Endothelial cell of umbilical vein (primary cell): ENCODE measurements at regions not wholly inside any gene's neighbourhood (a gene's known extent, or its start where the extent isn't known, plus 50 kb on each side); places are given as distances from the start of the nearest gene placed in this dataset.

Experiments
- BruUV-seq: library from RNA; stranded (reverse); fragments of 400-500 nt; replicated peaks from 2 replicates; lab custom pipeline; 2021; lab: Mats Ljungman, UMichigan
- CTCF ChIA-PET: fragments of 300-600, 350-600 bp; sonication (Branson Sonifier 250); formaldehyde crosslinking; loops from one replicate; lab custom pipeline; 2021; ENCODE audit warnings: antibody characterized with exemption, inconsistent platforms; lab: Charles Lee
- POLR2A ChIA-PET: fragments of 300-600, 350-600 bp; sonication (Branson Sonifier 250); formaldehyde crosslinking; loops from one replicate; lab custom pipeline; 2021; ENCODE audit warnings: antibody characterized with exemption, inconsistent platforms; lab: Charles Lee
- DNase-seq: peaks from one replicate; pipeline ENCODE4 v3.0.0-alpha.2; 2011; ENCODE audit warnings: low read depth, low spot score
- FAIRE-seq: peaks from 2 replicates; lab custom pipeline; 2011; peaks lifted over from hg19 to GRCh38; lab: Jason Lieb, UNC
- H2AFZ ChIP-seq: 2 replicates; pipeline ENCODE4 v1.6.0; 2012; ENCODE audit warnings: low read depth, low read length, control low read depth, inconsistent platforms
- H3K27ac ChIP-seq: 2 replicates; pipeline ENCODE4 v1.5.1; 2011; ENCODE audit warnings: low read depth, mild to moderate bottlenecking, control low read depth, low read length, moderate library complexity; ENCODE audit not compliant: insufficient read depth
- H3K27me3 ChIP-seq, 2 experiments: 2 replicates each; pipeline versions ENCODE4 v1.6.0 to v1.6.1; 2011; ENCODE audit warnings: low read length in 2 of 2, mixed read lengths in 1 of 2; ENCODE audit not compliant: control insufficient read depth in 2 of 2, insufficient read depth in 2 of 2
- H3K36me3 ChIP-seq, 2 experiments: 2 replicates in 1 of 2; 3 replicates in 1 of 2; pipeline ENCODE4 v1.5.1; 2011; ENCODE audit warnings: low read length in 2 of 2, mild to moderate bottlenecking in 1 of 2, moderate library complexity in 1 of 2; ENCODE audit not compliant: control insufficient read depth in 2 of 2, insufficient read depth in 2 of 2; ENCODE audit errors: extremely low read depth in 1 of 2
- H3K4me1 ChIP-seq: 3 replicates; pipeline ENCODE4 v1.5.1; 2011; ENCODE audit warnings: mild to moderate bottlenecking, low read length; ENCODE audit not compliant: control insufficient read depth, insufficient read depth; ENCODE audit errors: extremely low read depth
- H3K4me2 ChIP-seq: 2 replicates; pipeline ENCODE4 v1.6.1; 2011; ENCODE audit warnings: low read length, control low read depth, mixed read lengths; ENCODE audit not compliant: insufficient read depth
- H3K4me3 ChIP-seq, 3 experiments: fragments of 200-600 bp in 1 of 3; sonication (generic), shearing (Covaris generic) in 1 of 3; replicated peaks in 1 of 3; 2 replicates each; pipeline ENCODE4 v1.5.1; 2011 to 2016; ENCODE audit warnings: control low read depth in 3 of 3, low read length in 3 of 3, mild to moderate bottlenecking in 2 of 3, inconsistent platforms in 1 of 3, low read depth in 1 of 3, moderate library complexity in 1 of 3; ENCODE audit not compliant: insufficient read depth in 1 of 3
- H3K79me2 ChIP-seq: 2 replicates; pipeline ENCODE4 v1.6.0; 2012; ENCODE audit warnings: low read length, inconsistent platforms; ENCODE audit not compliant: control insufficient read depth, insufficient read depth
- H3K9ac ChIP-seq: replicated peaks from 2 replicates; pipeline ENCODE3; 2011; ENCODE audit warnings: low read length, control low read depth; ENCODE audit not compliant: insufficient read depth; ENCODE audit errors: extremely low read depth
- H3K9me1 ChIP-seq: replicated peaks from 3 replicates; pipeline ENCODE4 v1.6.0; 2011; ENCODE audit warnings: mild to moderate bottlenecking, low read length; ENCODE audit not compliant: control insufficient read depth, insufficient read depth; ENCODE audit errors: extremely low read depth
- H3K9me3 ChIP-seq: replicated peaks from 2 replicates; pipeline ENCODE4 v1.5.1; 2012; ENCODE audit warnings: low read length, inconsistent platforms; ENCODE audit not compliant: control insufficient read depth, insufficient read depth
- H4K20me1 ChIP-seq: replicated peaks from 2 replicates; pipeline ENCODE3; 2011; ENCODE audit warnings: mild to moderate bottlenecking, low read length; ENCODE audit not compliant: control insufficient read depth, insufficient read depth; ENCODE audit errors: extremely low read depth
- EZH2 ChIP-seq: IDR thresholded peaks from 2 replicates; pipeline ENCODE4 v1.6.1; 2012; ENCODE audit warnings: borderline replicate concordance, low read depth, mild to moderate bottlenecking, moderate library complexity, low read length, inconsistent platforms; ENCODE audit not compliant: severe bottlenecking
- FOS ChIP-seq: IDR thresholded peaks from 2 replicates; pipeline ENCODE4 v1.6.1; 2011; ENCODE audit warnings: mild to moderate bottlenecking, low read length, moderate library complexity, borderline replicate concordance; ENCODE audit not compliant: insufficient read depth
- GATA2 ChIP-seq: IDR thresholded peaks from 2 replicates; pipeline ENCODE4 v1.7.0; 2011; ENCODE audit warnings: low read depth, mild to moderate bottlenecking, moderate library complexity, mixed read lengths, low read length; ENCODE audit not compliant: insufficient read length, insufficient read depth
- JUN ChIP-seq: IDR thresholded peaks from 2 replicates; pipeline ENCODE4 v1.6.1; 2011; ENCODE audit warnings: borderline replicate concordance, low read depth; ENCODE audit not compliant: insufficient read length, insufficient read depth
- MYC ChIP-seq: IDR thresholded peaks from one replicate; pipeline ENCODE4 v1.6.1; 2011; ENCODE audit warnings: mild to moderate bottlenecking, low read depth, low read length
- POLR2A ChIP-seq: IDR thresholded peaks from 2 replicates; pipeline ENCODE4 v1.6.1; 2012; ENCODE audit warnings: low read depth, mild to moderate bottlenecking, control low read depth, low read length
- POLR2AphosphoS5 ChIP-seq: IDR thresholded peaks from 2 replicates; pipeline ENCODE4 v1.6.1; 2012; ENCODE audit warnings: low read depth, mild to moderate bottlenecking, control low read depth, low read length, moderate library complexity; ENCODE audit not compliant: insufficient read depth
- dilution Hi-C: fragments of 300-500 bp; cut with MboI; formaldehyde crosslinking; loops from one replicate; pipeline ENCODE4 v1.15.0; 2019; ENCODE audit warnings: low sequenced_read_pairs; ENCODE audit not compliant: extremely low pct_ligation_motif_present
- intact Hi-C: fragments of 100-400 bp; cut with micrococcal nuclease; formaldehyde crosslinking; loops from one replicate; pipeline ENCODE4 v1.10.0; 2022
- TF ChIP-seq, protein P1 (sequence below): IDR thresholded peaks from 2 replicates; pipeline ENCODE4 v1.6.1; 2011; ENCODE audit not compliant: insufficient read depth, insufficient read length
- TF ChIP-seq, protein P2 (sequence below), 2 donors: IDR thresholded peaks; 1 replicate in 1 of 2; 2 replicates in 1 of 2; pipeline ENCODE4 v1.5.1; 2011; ENCODE audit warnings: low read length in 2 of 2, mild to moderate bottlenecking in 2 of 2, moderate library complexity in 2 of 2, control low read depth in 1 of 2, inconsistent platforms in 1 of 2, low read depth in 1 of 2; ENCODE audit not compliant: insufficient read depth in 1 of 2; ENCODE audit errors: extremely low read depth in 1 of 2

DNA sequence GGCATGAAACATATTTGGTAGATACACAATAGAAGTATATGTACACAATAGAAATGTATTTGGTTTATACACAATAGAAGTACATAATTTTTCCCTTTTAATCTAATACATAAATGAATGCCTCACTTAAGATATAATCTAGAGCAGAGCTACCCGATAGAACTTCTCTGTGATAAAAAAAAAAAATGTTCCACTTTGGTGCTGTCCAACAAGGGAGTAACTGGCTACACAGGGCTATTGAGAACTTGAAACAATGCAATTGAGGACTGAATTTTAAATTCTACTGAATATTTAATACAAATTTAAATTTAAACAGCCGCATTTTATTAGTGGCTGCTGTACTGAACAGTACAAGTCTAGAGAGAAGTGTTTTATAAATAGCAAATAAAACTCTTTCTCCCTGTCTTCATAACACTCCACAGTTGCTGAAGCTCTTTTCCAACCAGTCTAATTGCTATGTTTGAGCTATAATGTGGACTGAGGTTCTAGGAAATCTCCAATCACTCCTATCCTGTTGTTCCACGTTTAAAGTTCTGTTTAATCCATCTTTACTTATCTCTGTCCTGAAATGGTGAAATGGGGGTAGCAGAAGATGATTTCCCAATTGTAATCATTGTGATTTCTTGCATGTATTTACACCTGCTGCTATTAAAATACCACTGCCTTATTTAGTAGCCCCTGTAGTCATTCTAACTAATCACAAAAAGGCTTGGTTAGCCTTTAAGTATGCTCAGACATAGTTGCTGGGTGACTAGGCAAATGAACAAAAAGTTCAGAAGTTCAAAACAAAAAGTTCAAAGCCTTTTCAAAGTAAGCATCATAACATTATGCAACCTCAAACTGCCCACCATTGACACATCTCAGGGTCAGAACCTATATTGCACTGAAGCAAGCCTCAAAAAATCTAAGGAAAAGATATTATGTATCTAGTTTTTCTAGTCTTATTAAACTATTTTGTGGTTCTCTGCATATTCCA, 192.3 kb upstream of the C1orf87 start:
- ChIA-PET POLR2A (no interaction called here), CTCF (no interaction called here)
- intact Hi-C loops = no loop called here
- no peak for FAIRE-seq
- no peak overlapping the region for H3K4me2 ChIP-seq
- H3K9me3 ChIP-seq = no peaks in the 10 kb centered on the region
- H4K20me1 ChIP-seq = no peaks in the 10 kb centered on the region
- H3K4me1 ChIP-seq = no peaks in the 10 kb centered on the region
- no peak for TF ChIP-seq FOS
- no peak for TF ChIP-seq EZH2
- TF ChIP-seq GATA2 = no peak
- TF ChIP-seq, protein P1, sequence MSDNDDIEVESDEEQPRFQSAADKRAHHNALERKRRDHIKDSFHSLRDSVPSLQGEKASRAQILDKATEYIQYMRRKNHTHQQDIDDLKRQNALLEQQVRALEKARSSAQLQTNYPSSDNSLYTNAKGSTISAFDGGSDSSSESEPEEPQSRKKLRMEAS = no peak
- TF ChIP-seq JUN = no peak
- TF ChIP-seq, protein P2, sequence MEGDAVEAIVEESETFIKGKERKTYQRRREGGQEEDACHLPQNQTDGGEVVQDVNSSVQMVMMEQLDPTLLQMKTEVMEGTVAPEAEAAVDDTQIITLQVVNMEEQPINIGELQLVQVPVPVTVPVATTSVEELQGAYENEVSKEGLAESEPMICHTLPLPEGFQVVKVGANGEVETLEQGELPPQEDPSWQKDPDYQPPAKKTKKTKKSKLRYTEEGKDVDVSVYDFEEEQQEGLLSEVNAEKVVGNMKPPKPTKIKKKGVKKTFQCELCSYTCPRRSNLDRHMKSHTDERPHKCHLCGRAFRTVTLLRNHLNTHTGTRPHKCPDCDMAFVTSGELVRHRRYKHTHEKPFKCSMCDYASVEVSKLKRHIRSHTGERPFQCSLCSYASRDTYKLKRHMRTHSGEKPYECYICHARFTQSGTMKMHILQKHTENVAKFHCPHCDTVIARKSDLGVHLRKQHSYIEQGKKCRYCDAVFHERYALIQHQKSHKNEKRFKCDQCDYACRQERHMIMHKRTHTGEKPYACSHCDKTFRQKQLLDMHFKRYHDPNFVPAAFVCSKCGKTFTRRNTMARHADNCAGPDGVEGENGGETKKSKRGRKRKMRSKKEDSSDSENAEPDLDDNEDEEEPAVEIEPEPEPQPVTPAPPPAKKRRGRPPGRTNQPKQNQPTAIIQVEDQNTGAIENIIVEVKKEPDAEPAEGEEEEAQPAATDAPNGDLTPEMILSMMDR (IDR thresholded peaks at IDR 0.05; ENCODE audit: extremely low read depth in 1 of 2, insufficient read depth in 1 of 2, low read depth in 1 of 2, low read length in 2 of 2) = no peak
- TF ChIP-seq POLR2A = no peak
- no peak for TF ChIP-seq POLR2AphosphoS5
- TF ChIP-seq MYC = no peak
- no peak overlapping the region for H3K27ac ChIP-seq
- dilution Hi-C loops = no loop called here
- H3K79me2 ChIP-seq = no peaks in the 10 kb centered on the region
- no peaks in the 10 kb centered on the region for H3K27me3 ChIP-seq
- no peaks in the 10 kb centered on the region for H3K9me1 ChIP-seq
- H3K9ac ChIP-seq = no peak overlapping the region
- H3K36me3 ChIP-seq = no peaks in the 10 kb centered on the region
- no TSS peak for BruUV-seq
- H3K4me3 ChIP-seq = no peak overlapping the region
- no peak overlapping the region for H2AFZ ChIP-seq
- no peak for DNase-seq
